Astrocyte (in vitro differentiated cells and primary cell): ENCODE measurements at regions not wholly inside any gene's neighbourhood (a gene's known extent, or its start where the extent isn't known, plus 50 kb on each side); places are given as distances from the start of the nearest gene placed in this dataset.
"Not testable (repeated sequence)": the region's sequence is repeated elsewhere in the genome, so short reads cannot be mapped to it uniquely, and the experiment has no call there.

Experiments used
- DNase-seq: peaks from one replicate; pipeline ENCODE4 v3.0.0-alpha.2; 2010; ENCODE audit warnings: low read depth
- FAIRE-seq: peaks from 2 replicates; lab custom pipeline; 2011; peaks lifted over from hg19 to GRCh38; lab: Jason Lieb, UNC
- H2AFZ ChIP-seq: 2 replicates; pipeline ENCODE4 v1.6.0; 2012; ENCODE audit warnings: low read depth, low read length, inconsistent platforms
- H3K27ac ChIP-seq: 2 replicates; pipeline ENCODE4 v1.5.1; 2011; ENCODE audit warnings: low read depth, low read length, inconsistent platforms
- H3K27me3 ChIP-seq: 2 replicates; pipeline ENCODE4 v1.6.0; 2011; ENCODE audit warnings: low read length, inconsistent platforms; ENCODE audit not compliant: insufficient read depth
- H3K36me3 ChIP-seq: 2 replicates; pipeline ENCODE4 v1.5.1; 2011; ENCODE audit warnings: low read length, inconsistent platforms; ENCODE audit not compliant: insufficient read depth
- H3K4me1 ChIP-seq: 2 replicates; pipeline ENCODE4 v1.5.1; 2011; ENCODE audit warnings: low read length, inconsistent platforms; ENCODE audit not compliant: insufficient read depth
- H3K4me2 ChIP-seq: 2 replicates; pipeline ENCODE4 v1.6.0; 2012; ENCODE audit warnings: low read length, inconsistent platforms
- H3K4me3 ChIP-seq: 2 replicates; pipeline ENCODE4 v1.5.1; 2011; ENCODE audit warnings: low read depth, mild to moderate bottlenecking, low read length, inconsistent platforms; ENCODE audit not compliant: insufficient read depth
- H3K79me2 ChIP-seq: 2 replicates; pipeline ENCODE4 v1.6.0; 2012; ENCODE audit warnings: mild to moderate bottlenecking, low read length, inconsistent platforms; ENCODE audit not compliant: insufficient read depth
- H3K9ac ChIP-seq: 2 replicates; pipeline ENCODE4 v1.6.0; 2012; ENCODE audit warnings: mild to moderate bottlenecking, low read length, inconsistent platforms
- H3K9me3 ChIP-seq: 2 replicates; pipeline ENCODE4 v1.5.1; 2012; ENCODE audit warnings: low read depth, mild to moderate bottlenecking, low read length, inconsistent platforms; ENCODE audit not compliant: insufficient read depth
- H4K20me1 ChIP-seq: 2 replicates; pipeline ENCODE4 v1.6.0; 2012; ENCODE audit warnings: low read length, inconsistent platforms; ENCODE audit not compliant: insufficient read depth
- H3K27ac Mint-ChIP-seq: one replicate; pipeline ENCODE4 v1.8.0; 2021; ENCODE audit warnings: mild to moderate bottlenecking, mixed read lengths; ENCODE audit not compliant: unreplicated experiment
- H3K27me3 Mint-ChIP-seq: one replicate; pipeline ENCODE4 v1.8.0; 2021; ENCODE audit warnings: low read depth, mixed read lengths; ENCODE audit not compliant: unreplicated experiment
- H3K36me3 Mint-ChIP-seq: one replicate; pipeline ENCODE4 v1.8.0; 2021; ENCODE audit warnings: low read depth, mixed read lengths; ENCODE audit not compliant: unreplicated experiment
- H3K4me1 Mint-ChIP-seq: one replicate; pipeline ENCODE4 v1.8.0; 2021; ENCODE audit warnings: low read depth, mixed read lengths; ENCODE audit not compliant: unreplicated experiment
- H3K4me3 Mint-ChIP-seq: one replicate; pipeline ENCODE4 v1.8.0; 2021; ENCODE audit warnings: mild to moderate bottlenecking, moderate library complexity, mixed read lengths; ENCODE audit not compliant: unreplicated experiment
- H3K9me3 Mint-ChIP-seq: one replicate; pipeline ENCODE4 v1.8.0; 2021; ENCODE audit warnings: mild to moderate bottlenecking, mixed read lengths; ENCODE audit not compliant: unreplicated experiment
- CTCF ChIP-seq: IDR thresholded peaks from 2 replicates; pipeline ENCODE4 v1.5.1; 2011; ENCODE audit warnings: low read depth, mild to moderate bottlenecking, inconsistent platforms, low read length, moderate library complexity; ENCODE audit not compliant: insufficient read depth
- EZH2 ChIP-seq: IDR thresholded peaks from 2 replicates; pipeline ENCODE4 v1.6.1; 2012; ENCODE audit warnings: mild to moderate bottlenecking, low read length, inconsistent platforms; ENCODE audit not compliant: insufficient read depth

GRCh38 chr9:24879591-24879990 is 333.9 kb upstream of the IZUMO3 start:
- H3K9me3 Mint-ChIP-seq, result no peaks in the 10 kb centered on the region
- no peaks in the 10 kb centered on the region for H3K9me3 ChIP-seq
- no peak overlapping the region for H3K9ac ChIP-seq
- H3K79me2 ChIP-seq, result no peaks in the 10 kb centered on the region
- no peak overlapping the region for H3K27ac ChIP-seq
- H3K4me3 Mint-ChIP-seq, result no peak overlapping the region
- H3K27me3 ChIP-seq, result no peaks in the 10 kb centered on the region
- DNase-seq (no peak), FAIRE-seq (no peak)
- no peak overlapping the region for H2AFZ ChIP-seq
- no peak overlapping the region for H3K27ac Mint-ChIP-seq
- no peak overlapping the region for H3K4me2 ChIP-seq
- H4K20me1 ChIP-seq, result no peaks in the 10 kb centered on the region
- H3K4me3 ChIP-seq, result no peak overlapping the region
- no peaks in the 10 kb centered on the region for H3K27me3 Mint-ChIP-seq
- H3K36me3 Mint-ChIP-seq, result no peaks in the 10 kb centered on the region
- H3K4me1 ChIP-seq, result no peaks in the 10 kb centered on the region
- TF ChIP-seq CTCF (no peak), EZH2 (no peak)
- no peaks in the 10 kb centered on the region for H3K36me3 ChIP-seq
- H3K4me1 Mint-ChIP-seq, result no peaks in the 10 kb centered on the region

GRCh38 chr9:24856601-24857000 is 310.9 kb upstream of the IZUMO3 start:
- not testable (repeated sequence) for H3K4me1 Mint-ChIP-seq, H3K27ac Mint-ChIP-seq, H3K27me3 ChIP-seq, FAIRE-seq, H3K9ac ChIP-seq, H4K20me1 ChIP-seq, H3K4me3 ChIP-seq, H3K4me2 ChIP-seq, H3K36me3 ChIP-seq, H3K27me3 Mint-ChIP-seq, H3K9me3 Mint-ChIP-seq, H3K79me2 ChIP-seq, H3K36me3 Mint-ChIP-seq, H3K9me3 ChIP-seq, H3K4me3 Mint-ChIP-seq, H3K27ac ChIP-seq, DNase-seq, H2AFZ ChIP-seq, H3K4me1 ChIP-seq

- H3K27ac Mint-ChIP-seq, result no peak overlapping the region
These were observed 300.7 kb upstream of the IZUMO3 start for GRCh38 chr9:24846248-24846912.

More at GRCh38 chr9:24846248-24846912, 300.7 kb upstream of the IZUMO3 start:
- Mint-ChIP-seq H3K9me3 (no peaks in the 10 kb centered on the region), H3K27me3 (no peaks in the 10 kb centered on the region), H3K4me1 (no peaks in the 10 kb centered on the region), H3K36me3 (no peaks in the 10 kb centered on the region), H3K4me3 (no peak overlapping the region)
- Histone ChIP-seq H3K9me3 (no peaks in the 10 kb centered on the region), H2AFZ (no peak overlapping the region), H3K27ac (no peak overlapping the region), H3K27me3 (no peaks in the 10 kb centered on the region), H3K4me1 (no peaks in the 10 kb centered on the region), H3K36me3 (no peaks in the 10 kb centered on the region), H3K9ac (no peak overlapping the region), H3K4me2 (no peak overlapping the region), H4K20me1 (no peaks in the 10 kb centered on the region), H3K4me3 (no peak overlapping the region), H3K79me2 (no peaks in the 10 kb centered on the region)
- no peak for DNase-seq
- FAIRE-seq, result no peak
- TF ChIP-seq EZH2 (no peak), CTCF (no peak)
